ENCODE measurements at regions not wholly inside any gene's neighbourhood (a gene's known extent, or its start where the extent isn't known, plus 50 kb on each side); places are given as distances from the start of the nearest gene placed in this dataset.

DNA sequence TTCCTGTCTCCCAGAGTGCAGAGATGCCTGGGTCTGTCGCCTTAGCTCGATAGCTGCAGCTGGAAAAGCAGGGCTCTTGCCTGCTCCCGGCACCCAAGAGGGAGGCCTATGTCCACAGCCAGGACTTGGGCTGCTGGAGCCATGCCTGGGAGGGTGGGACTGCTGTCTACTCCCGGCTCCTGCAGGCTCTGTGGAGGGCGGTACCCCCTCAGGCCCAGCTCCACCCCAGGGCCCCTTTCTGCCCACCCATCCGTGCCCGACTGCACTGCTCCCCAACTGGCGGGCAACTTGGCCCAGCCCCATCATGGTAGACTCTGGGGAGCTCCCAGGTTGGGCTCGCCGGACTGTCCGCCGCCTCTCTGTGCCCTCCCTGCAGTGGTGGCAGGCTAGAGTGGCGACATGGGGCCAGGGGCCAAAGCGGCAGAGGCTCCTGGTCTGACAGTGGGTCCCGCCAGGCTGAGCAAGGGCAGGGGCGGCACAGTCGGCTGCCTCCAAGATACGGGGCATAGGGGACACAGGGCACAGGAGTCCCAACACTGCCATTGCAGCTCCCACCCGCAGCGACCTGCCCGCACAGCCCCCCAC lies 901.0 kb downstream of the CCDC85A start:
- DNase-seq, result no peak
- Mint-ChIP-seq H3K4me3 (no peak overlapping the region), H3K9me3 (peaks cover 0 to 12% (median 9%) of the 10 kb centered on the region in 7 donors), H3K4me1 (no peaks in the 10 kb centered on the region), H3K27ac (no peak overlapping the region), H3K36me3 (no peaks in the 10 kb centered on the region), H3K27me3 (no peaks in the 10 kb centered on the region)
- ATAC-seq (ENCODE audit: low read depth in 2 of 2), result no peak

DNA sequence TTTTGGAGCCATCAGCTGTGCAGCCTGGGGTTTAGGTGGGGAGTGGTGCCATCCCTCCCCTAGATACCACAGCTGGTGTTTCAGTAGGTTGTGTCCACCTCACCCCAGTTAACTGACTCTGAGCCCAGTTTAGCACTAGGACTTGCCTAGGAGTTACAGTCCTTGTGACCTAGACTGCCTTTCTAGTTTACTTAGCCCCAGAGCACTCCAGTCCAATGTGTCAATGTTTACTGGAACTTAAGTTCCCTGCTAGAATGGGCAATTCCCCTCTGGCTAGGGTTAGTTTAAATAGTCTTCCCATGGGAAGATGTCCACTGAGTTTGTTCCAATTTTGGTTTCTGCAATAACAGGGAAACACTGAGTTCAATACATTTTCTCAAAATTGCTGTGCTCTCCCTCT lies 909.2 kb downstream of the CCDC85A start:
- H3K36me3 Mint-ChIP-seq, result no peaks in the 10 kb centered on the region
- no peak overlapping the region for H3K27ac Mint-ChIP-seq
- H3K4me3 Mint-ChIP-seq, result no peak overlapping the region
- peaks cover 4 to 34% (median 12%) of the 10 kb centered on the region in 7 donors for H3K9me3 Mint-ChIP-seq
- DNase-seq (no peak), ATAC-seq (ENCODE audit: low read depth in 2 of 2) (no peak)
- no peaks in the 10 kb centered on the region for H3K27me3 Mint-ChIP-seq
- no peaks in the 10 kb centered on the region for H3K4me1 Mint-ChIP-seq

DNA sequence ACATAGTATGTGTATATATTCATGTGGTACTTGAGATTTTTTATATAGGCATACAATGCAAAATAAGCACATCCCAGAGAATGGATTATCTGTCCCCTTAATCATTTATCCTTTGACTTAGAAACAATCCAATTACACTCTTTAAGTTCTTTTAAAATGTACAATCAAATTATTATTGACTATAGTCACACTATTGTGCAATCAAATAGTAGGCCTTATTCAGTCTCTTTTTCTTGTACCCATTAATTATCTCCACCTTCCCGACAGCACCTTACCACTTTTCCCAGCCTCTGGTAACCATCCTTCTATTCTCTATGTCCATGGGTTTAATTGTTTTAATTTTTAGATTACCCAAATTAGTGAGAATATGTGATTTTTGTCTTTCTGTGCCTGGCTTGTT lies 914.1 kb downstream of the CCDC85A start:
- no peak overlapping the region for H3K4me3 Mint-ChIP-seq

DNA sequence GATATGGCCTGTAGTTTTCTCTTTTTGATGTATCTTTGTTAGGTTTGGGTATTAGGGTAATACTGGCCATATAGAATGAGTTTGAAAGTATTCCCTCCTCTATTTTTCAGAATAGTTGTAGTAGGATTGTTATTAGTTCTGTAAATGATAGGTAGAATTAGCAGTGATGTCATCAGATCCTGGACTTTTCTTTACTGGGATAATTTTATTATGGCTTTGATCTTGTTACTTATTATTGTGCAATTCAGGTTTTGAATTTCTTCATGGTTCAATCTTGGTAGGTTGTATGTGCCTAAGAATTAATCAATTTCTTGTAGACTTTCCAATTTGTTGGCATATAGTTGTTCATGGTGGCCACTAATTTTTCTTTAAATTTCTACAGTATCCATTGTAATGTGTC lies 916.6 kb downstream of the CCDC85A start:
- Mint-ChIP-seq H3K9me3 (peaks cover 0 to 42% (median 20%) of the 10 kb centered on the region in 7 donors), H3K27me3 (no peaks in the 10 kb centered on the region), H3K36me3 (no peaks in the 10 kb centered on the region), H3K4me3 (no peak overlapping the region), H3K4me1 (no peaks in the 10 kb centered on the region), H3K27ac (no peak overlapping the region)
- ATAC-seq (ENCODE audit: low read depth in 2 of 2) (no peak), DNase-seq (no peak)

More for the DNA sequence above, 914.1 kb downstream of the CCDC85A start:
- DNase-seq (no peak), ATAC-seq (ENCODE audit: low read depth in 2 of 2) (no peak)
- Mint-ChIP-seq H3K36me3 (no peaks in the 10 kb centered on the region), H3K27me3 (no peaks in the 10 kb centered on the region), H3K27ac (no peak overlapping the region), H3K9me3 (peaks cover 4 to 59% (median 18%) of the 10 kb centered on the region in 7 donors), H3K4me1 (no peaks in the 10 kb centered on the region)

DNA sequence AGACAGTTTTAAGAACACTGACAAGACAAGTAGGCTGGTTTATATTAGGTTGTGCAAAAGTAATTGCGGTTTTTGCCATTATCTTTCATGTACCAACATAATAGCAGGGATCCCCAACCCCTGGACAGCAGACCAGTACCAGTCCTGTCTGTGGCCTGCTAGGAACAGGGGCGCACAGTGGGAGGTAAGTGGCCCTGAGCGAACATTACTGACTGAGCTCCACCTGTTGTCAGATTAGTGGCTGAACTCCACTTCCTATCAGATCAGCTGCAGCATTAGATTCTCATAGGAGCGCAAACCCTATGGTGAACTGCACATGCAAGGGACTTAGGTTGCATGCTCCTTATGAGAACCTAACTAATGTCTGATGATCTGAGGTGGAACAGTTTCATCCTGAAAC lies 921.9 kb downstream of the CCDC85A start:
- ATAC-seq (ENCODE audit: low read depth in 2 of 2) (no peak), DNase-seq (no peak)
- Mint-ChIP-seq H3K9me3 (peaks cover 0 to 27% (median 14%) of the 10 kb centered on the region in 7 donors), H3K36me3 (no peaks in the 10 kb centered on the region), H3K4me3 (no peak overlapping the region), H3K4me1 (no peaks in the 10 kb centered on the region), H3K27ac (no peak overlapping the region), H3K27me3 (no peaks in the 10 kb centered on the region)

DNA sequence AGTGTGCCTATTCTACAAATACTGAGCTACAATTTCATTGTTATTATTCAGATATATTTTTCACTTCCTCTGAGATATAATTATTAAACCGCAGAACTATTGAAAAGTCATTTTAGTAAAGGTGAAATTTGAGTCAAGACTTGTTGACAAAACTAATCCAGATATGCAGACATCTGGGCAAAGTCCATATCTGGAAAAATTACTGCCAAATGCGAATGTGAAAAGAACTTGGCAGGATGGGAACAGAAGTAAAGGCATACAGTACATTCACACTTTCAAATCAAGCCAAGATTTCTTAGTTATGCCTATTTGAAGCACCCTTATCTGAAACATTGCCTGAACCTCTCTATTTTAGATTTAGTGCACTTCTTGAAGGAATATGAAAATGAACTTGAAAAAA lies 923.6 kb downstream of the CCDC85A start:
- no peaks in the 10 kb centered on the region for H3K36me3 Mint-ChIP-seq
- H3K27ac Mint-ChIP-seq, result no peak overlapping the region
- no peak overlapping the region for H3K4me3 Mint-ChIP-seq
- no peak for DNase-seq
- no peak for ATAC-seq (ENCODE audit: low read depth in 2 of 2)
- no peaks in the 10 kb centered on the region for H3K4me1 Mint-ChIP-seq
- H3K27me3 Mint-ChIP-seq, result no peaks in the 10 kb centered on the region
- H3K9me3 Mint-ChIP-seq, result peaks cover 0 to 33% (median 14%) of the 10 kb centered on the region in 7 donors

DNA sequence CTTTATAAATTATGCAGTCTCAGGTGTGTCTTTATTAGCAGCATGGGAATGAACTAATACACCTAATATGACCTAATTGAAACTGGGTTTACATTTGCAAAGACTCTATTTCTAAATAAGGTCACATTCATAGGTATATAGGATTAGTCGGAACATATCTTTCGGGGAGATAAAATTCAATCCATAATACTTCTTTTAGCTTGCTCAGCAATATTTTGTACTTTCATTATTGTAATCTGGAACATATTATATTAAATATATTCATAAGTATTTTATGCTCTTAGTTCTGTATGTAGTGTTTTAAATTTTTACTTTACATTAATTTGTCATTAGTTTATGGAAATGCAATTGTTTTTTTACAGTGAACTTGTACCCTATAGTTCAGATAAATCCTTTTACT lies 927.7 kb downstream of the CCDC85A start:
- Mint-ChIP-seq H3K27ac (no peak overlapping the region), H3K4me1 (no peaks in the 10 kb centered on the region), H3K9me3 (peaks cover 0 to 33% (median 10%) of the 10 kb centered on the region in 7 donors), H3K27me3 (no peaks in the 10 kb centered on the region), H3K4me3 (no peak overlapping the region), H3K36me3 (no peaks in the 10 kb centered on the region)
- DNase-seq, result no peak
- no peak for ATAC-seq (ENCODE audit: low read depth in 2 of 2)

DNA sequence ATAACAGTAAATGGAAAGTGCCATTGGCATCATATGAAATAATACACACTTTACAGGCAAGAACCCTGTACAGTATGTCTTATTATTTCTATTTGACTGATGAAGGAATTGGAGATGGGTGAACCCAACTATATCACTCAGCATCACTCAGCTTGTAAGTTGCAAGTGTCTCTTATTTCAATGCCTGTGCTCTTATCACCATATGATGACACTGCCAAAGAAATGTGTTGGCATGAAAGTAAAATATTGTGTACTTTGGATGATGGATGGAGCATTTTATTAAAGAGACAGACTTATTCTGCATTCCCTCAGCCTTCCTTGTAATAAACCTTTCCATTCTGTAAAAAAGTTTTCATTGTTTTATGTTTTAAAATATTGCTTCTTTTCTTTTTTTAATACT lies 927.5 kb upstream of the VRK2 start:
- Mint-ChIP-seq H3K4me3 (no peak overlapping the region), H3K4me1 (no peaks in the 10 kb centered on the region), H3K27ac (no peak overlapping the region), H3K36me3 (no peaks in the 10 kb centered on the region), H3K27me3 (no peaks in the 10 kb centered on the region), H3K9me3 (peaks cover 0 to 8% (median under 1%) of the 10 kb centered on the region in 7 donors)
- ATAC-seq (ENCODE audit: low read depth in 2 of 2), result no peak
- DNase-seq, result no peak

DNA sequence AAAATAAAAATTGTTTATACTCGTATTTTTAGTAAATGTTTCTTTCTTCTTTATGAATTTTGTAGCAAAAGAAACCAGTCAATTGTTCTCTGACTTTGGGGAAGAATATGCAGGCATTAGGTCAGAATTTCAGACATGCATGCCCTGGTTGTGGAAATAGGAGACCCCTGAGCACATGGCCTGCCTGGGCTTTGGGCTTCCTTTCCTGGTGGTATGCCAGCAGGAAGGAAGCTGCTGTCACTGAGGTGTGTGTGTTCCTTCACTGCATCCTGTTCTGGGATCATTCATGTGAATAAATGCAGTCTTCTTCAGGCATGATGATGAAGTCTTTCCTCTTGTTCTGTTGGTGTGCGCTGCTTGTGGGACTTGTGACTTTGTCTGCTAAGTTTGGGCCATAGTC lies 920.2 kb upstream of the VRK2 start:
- Mint-ChIP-seq H3K36me3 (no peaks in the 10 kb centered on the region), H3K27ac (no peak overlapping the region), H3K4me3 (no peak overlapping the region), H3K4me1 (no peaks in the 10 kb centered on the region), H3K27me3 (no peaks in the 10 kb centered on the region), H3K9me3 (peaks cover 0 to 6% (median 2%) of the 10 kb centered on the region in 7 donors)
- ATAC-seq (ENCODE audit: low read depth in 2 of 2) (no peak), DNase-seq (no peak)

DNA sequence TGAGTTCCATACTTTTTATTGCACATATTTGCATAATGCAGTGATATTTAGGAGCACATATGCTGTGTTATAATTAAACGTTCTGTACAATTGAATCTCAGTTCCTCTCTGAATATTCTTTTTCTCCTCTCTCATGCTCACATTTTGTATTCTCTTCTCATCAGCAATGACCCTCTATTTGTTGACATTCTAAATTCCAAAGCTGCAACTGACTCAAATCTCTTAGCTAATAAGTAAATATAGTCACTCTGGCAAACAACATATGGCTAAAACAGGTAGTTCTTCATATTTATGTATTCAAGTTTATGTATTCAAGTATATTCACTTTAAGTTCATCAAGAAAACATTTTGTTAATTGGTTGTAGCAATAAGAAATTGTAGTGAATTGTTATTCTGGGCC lies 907.4 kb upstream of the VRK2 start:
- Mint-ChIP-seq H3K4me1 (no peaks in the 10 kb centered on the region), H3K27ac (no peak overlapping the region), H3K27me3 (no peaks in the 10 kb centered on the region), H3K4me3 (no peak overlapping the region), H3K9me3 (peaks cover 0 to 6% (median 0%) of the 10 kb centered on the region in 7 donors), H3K36me3 (no peaks in the 10 kb centered on the region)
- DNase-seq (no peak), ATAC-seq (ENCODE audit: low read depth in 2 of 2) (no peak)

DNA sequence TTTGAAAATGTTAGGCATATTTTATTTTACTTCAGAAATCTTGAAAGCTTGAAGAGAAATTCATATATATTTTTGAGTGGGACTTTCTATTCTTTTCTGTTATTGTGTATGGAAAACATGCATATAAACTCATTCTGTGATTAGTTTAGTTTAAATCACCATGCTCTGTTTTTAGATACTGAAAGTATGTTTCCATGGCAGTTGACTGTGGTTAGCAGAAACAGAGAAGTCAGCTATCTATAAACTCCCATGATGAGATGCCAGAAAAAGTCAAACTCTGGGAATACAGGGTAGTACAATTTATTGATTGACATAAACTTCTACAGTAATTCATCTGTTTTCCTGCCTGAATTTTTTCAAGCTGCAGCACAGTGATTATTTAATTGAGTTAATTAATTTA lies 905.3 kb upstream of the VRK2 start:
- no peak for ATAC-seq (ENCODE audit: low read depth in 2 of 2)

DNA sequence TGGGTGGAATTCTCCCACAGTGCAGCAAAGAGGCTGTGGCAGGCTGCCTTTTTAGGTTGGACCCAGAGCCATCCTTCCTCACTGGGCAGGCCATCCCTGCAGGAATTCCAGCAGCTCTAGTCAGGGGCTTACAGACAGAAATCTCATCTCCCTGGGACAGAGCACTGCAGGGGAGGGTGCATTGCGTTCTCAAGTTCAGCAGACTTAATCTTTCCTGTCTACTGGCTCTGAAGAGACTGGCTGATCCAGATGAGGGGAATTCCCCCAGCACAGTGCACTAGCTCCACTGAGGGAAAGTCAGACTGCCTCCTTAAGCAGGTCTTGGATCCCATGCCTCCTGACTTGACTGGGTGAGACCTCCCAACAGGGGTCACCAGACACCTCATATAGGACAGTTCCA lies 899.7 kb upstream of the VRK2 start:
- ATAC-seq (ENCODE audit: low read depth in 2 of 2), result no peak
- H3K27me3 Mint-ChIP-seq, result no peaks in the 10 kb centered on the region
- no peak overlapping the region for H3K4me3 Mint-ChIP-seq
- H3K4me1 Mint-ChIP-seq, result no peaks in the 10 kb centered on the region
- no peak overlapping the region for H3K27ac Mint-ChIP-seq
- peaks cover 12 to 43% (median 21%) of the 10 kb centered on the region in 7 donors for H3K9me3 Mint-ChIP-seq
- no peaks in the 10 kb centered on the region for H3K36me3 Mint-ChIP-seq
- no peak for DNase-seq

More for the DNA sequence above, 905.3 kb upstream of the VRK2 start:
- Mint-ChIP-seq H3K27me3 (no peaks in the 10 kb centered on the region), H3K9me3 (peaks cover 0 to 12% (median 5%) of the 10 kb centered on the region in 7 donors), H3K27ac (no peak overlapping the region), H3K4me3 (no peak overlapping the region), H3K36me3 (no peaks in the 10 kb centered on the region), H3K4me1 (no peaks in the 10 kb centered on the region)
- no peak for DNase-seq

DNA sequence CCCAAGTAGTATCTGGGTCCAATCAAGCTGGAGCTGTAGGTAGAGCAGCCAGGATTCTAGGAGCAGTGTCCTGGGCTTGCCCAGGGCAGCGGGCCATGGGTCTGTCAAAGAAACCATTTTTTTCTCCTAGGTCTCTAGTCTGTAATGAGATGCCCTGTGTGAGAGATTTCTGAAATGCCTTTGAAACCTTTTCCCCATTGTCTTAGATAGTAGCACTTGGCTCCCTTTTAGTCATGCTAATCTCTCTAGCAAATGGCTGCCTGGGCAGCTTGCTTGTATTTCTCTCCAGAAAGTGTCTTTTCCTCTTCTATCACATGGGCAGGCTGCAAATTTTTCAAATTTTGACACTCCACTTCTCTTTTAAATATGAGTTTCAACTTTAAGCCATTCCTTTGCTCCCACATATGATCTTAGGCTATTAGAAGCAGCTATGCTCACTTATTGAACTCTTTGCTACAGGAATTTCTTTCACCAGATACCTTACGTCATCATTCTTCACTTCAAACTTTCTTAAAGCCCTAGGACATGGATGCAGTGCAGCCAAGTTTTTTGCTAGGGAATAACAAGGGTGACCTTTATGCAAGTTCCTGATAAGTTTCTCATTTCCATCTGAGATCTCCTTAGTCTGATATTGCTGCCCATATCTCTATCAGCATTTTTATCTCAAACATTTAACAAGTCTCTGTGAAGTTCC lies 890.2 kb upstream of the VRK2 start:
- peaks cover 1 to 21% (median 6%) of the 10 kb centered on the region in 7 donors for H3K9me3 Mint-ChIP-seq
- no peak overlapping the region for H3K4me3 Mint-ChIP-seq
- DNase-seq (no peak), ATAC-seq (ENCODE audit: low read depth in 2 of 2) (no peak)
- no peaks in the 10 kb centered on the region for H3K36me3 Mint-ChIP-seq
- no peaks in the 10 kb centered on the region for H3K4me1 Mint-ChIP-seq
- H3K27ac Mint-ChIP-seq, result no peak overlapping the region
- H3K27me3 Mint-ChIP-seq, result no peaks in the 10 kb centered on the region

DNA sequence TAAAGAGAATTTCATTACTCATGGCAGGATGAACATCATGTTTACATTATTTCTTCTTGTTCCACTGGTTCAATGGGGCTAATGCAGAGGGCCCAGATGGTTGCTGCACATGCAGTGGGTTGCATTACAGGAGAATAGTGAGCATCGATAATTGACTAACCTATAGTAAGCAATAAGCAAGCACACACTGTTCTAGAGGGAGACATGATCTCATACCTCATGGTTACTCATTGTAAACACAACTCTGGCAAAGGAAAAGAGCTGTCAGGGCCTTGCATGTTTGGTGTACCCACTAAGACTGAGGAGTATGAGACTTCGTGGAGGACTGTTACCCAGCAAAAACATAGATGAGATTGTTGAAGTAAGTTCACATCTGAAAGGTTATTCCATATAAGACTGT lies 885.6 kb upstream of the VRK2 start:
- H3K36me3 Mint-ChIP-seq, result no peaks in the 10 kb centered on the region
- ATAC-seq (ENCODE audit: low read depth in 2 of 2) (no peak), DNase-seq (no peak)
- H3K4me1 Mint-ChIP-seq, result no peaks in the 10 kb centered on the region
- H3K27ac Mint-ChIP-seq, result no peak overlapping the region
- H3K4me3 Mint-ChIP-seq, result no peak overlapping the region
- peaks cover 0 to 16% (median 6%) of the 10 kb centered on the region in 7 donors for H3K9me3 Mint-ChIP-seq
- H3K27me3 Mint-ChIP-seq, result no peaks in the 10 kb centered on the region
